ENCODE measurements at regions not wholly inside any gene's neighbourhood (a gene's known extent, or its start where the extent isn't known, plus 50 kb on each side); places are given as distances from the start of the nearest gene placed in this dataset.

DNA sequence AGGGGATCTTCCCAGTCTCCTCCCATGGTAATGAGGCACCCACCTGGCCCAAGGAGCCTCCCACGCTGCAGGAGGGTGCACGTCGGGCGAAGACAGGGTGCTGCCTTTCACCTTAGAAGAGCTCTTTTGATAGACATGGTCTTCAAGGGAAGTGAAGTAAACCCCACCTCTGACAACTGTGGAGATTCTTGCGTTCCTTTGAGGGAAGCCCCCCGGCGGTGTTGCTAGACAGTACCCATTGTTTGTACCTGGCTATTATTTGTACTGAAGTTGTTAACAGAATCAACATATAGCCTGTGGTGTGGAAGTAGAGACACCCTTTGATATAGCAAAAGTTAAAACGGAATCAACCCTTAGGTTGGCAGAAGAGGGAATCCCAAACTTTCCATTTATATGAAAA is 648.0 kb downstream of the GALR1 start:
- no peak for DNase-seq (ENCODE audit: low read depth in 1 of 2, low spot score in 1 of 2)
- TF ChIP-seq JUND (IDR thresholded peaks at IDR 0.05; ENCODE audit: low read depth) = no peak
- in situ Hi-C loops (cut with HindIII; ENCODE audit: low pct_unique_long_range_greater_than_20kb, low sequenced_read_pairs) = no loop called here

DNA sequence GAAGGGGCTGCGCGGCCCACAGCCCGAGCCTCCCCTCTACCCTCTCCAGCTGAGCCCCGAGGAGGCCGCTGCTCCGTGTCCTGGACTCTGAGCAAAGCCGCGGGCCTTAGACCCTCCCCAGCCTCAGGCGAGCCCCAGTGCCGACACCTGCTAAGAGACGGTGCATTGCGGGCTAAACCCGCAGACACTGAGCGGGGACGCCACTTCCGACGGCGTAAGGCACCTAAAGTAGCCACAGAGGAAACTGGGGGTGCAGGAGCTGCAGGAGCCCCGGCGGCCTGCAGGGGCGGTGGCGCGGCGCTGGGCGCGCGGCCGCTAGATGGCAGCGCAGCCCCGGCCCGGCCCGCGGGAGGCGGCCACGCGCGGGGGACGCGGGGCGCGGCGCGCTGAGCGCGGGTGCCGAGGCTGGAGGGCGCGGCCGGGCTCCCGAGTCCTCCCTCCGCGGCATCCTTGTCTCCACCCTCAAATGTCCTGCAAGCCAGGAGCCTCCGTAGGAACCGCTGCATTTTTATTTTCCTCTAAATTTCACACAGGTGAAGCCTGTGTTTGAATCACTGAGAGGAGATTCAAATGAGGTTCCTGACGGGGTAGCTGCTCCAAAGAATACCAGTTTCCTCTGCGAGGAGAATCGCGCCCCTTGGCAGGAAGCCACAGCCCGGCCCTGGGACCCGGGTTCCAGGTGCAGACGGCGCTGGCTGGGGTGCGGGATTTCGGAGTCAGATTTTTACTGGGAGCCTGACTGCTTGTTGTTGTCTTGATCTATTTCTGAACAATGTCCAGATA is 650.5 kb downstream of the GALR1 start:
- in situ Hi-C loops (cut with HindIII; ENCODE audit: low pct_unique_long_range_greater_than_20kb, low sequenced_read_pairs) = no loop called here
- DNase-seq (ENCODE audit: low read depth in 1 of 2, low spot score in 1 of 2) = peak; percentile 46 to 49
- no peak for TF ChIP-seq JUND (IDR thresholded peaks at IDR 0.05; ENCODE audit: low read depth)

DNA sequence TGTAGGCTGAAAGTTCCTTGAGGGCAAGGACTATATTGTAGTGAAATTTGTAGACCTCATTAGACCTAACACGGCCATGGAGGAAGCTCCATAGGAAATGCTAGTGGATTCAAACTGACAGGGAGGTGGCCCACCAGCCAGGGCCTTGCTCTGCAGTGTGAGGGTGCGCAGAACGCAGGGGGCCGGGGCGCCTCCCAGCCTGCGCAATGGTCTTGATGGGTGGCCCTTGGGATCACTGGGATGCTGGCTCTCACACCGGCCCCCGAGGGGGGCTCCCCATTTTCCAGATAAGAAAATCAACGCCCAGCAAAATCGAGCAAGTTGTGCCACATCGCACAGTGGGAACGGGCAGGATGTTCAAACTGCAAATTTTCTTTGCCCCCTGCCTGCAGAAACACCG is 655.4 kb downstream of the GALR1 start:
- in situ Hi-C loops (cut with HindIII; ENCODE audit: low pct_unique_long_range_greater_than_20kb, low sequenced_read_pairs) = no loop called here
- no peak for DNase-seq (ENCODE audit: low read depth in 1 of 2, low spot score in 1 of 2)
- no peak for TF ChIP-seq JUND (IDR thresholded peaks at IDR 0.05; ENCODE audit: low read depth)

DNA sequence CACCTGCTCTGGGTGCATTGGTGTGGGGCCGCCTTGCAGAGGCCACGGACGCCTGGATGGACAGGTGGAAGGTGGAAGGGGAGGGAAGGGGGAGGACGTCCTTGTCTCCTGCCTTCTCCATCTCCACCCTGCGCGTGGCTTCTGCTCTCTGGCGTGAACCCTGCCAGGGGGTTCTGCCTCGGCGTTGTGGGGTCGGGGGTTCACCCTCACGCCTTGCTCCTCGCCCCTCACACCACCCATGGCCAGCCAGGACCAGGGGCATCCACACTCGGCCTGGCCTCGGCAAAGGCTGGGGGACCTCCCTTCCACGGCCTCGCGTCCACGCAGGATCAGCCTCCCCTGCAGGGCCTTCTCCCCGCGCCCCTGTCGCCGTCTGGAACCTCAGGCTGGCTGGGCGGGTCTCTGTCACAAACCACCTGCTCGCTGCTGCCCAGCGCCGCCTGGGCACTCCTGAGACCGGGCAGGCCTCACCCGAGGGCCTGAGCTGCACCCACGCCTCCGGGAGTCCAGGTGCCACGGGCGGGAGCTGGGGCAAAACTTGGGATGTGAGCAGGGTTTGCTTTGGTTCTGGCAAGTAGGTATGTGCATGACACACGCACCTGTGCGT is 655.9 kb downstream of the GALR1 start:
- in situ Hi-C loops (cut with HindIII; ENCODE audit: low pct_unique_long_range_greater_than_20kb, low sequenced_read_pairs) = no loop called here
- TF ChIP-seq JUND (IDR thresholded peaks at IDR 0.05; ENCODE audit: low read depth) = no peak
- no peak for DNase-seq (ENCODE audit: low read depth in 1 of 2, low spot score in 1 of 2)

DNA sequence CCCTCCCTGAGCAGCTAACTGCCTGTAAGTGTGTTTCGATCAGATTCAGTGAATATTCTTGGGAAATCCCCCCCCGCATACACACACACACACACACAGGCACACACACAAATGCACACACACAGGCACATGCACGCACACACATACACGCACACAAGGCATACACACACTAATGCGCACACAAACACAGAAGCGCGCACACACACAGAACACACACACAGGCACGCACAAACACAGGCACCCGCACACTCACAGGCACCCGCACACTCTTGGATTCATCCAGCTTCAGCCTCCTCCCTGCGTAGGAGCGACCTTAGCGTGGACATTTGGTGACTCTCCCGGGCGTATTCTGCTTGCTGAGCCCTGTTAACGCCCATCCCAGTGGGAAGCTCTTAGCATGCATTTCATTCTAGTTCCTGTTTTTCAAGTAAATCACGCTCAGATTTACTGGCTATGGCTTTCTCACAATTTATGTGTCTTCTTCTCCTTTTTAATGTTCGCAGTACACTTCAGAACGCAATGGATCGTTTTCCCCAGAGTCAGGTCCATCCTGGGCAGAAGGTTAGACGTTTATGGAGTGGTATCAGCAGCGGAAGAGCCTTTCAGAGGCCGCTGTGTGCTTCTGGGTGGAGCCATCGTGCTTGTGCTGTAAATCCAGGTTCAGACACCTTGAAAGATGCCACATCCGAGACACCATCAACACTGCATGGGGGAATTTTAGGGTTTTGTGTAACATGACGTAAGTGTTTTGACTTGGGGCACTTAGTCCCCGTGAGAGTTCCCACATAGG is 656.6 kb downstream of the GALR1 start:
- in situ Hi-C loops (cut with HindIII; ENCODE audit: low pct_unique_long_range_greater_than_20kb, low sequenced_read_pairs) = no loop called here
- TF ChIP-seq JUND (IDR thresholded peaks at IDR 0.05; ENCODE audit: low read depth) = no peak
- DNase-seq (ENCODE audit: low read depth in 1 of 2, low spot score in 1 of 2) = no peak

DNA sequence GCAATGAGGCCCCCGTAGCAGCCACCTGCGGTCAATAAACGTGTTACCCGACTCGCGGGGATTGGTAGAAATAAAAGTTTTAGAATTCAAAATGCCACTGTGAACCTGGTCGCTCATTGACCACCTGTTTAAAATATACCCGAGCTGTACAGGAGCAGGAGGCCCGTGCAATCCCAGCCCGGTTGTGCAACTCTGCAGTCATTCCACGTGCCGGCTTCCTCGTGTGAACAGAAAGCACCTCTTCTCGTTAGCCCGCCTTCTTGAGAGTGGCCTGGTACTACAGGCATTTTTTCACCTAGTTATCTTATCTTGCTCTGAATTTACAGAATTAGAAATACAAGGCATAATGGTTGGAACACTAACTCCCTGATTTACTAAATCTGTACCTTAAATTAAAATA is 660.7 kb downstream of the GALR1 start:
- no peak for TF ChIP-seq JUND (IDR thresholded peaks at IDR 0.05; ENCODE audit: low read depth)
- no peak for DNase-seq (ENCODE audit: low read depth in 1 of 2, low spot score in 1 of 2)
- in situ Hi-C loops (cut with HindIII; ENCODE audit: low pct_unique_long_range_greater_than_20kb, low sequenced_read_pairs) = no loop called here

DNA sequence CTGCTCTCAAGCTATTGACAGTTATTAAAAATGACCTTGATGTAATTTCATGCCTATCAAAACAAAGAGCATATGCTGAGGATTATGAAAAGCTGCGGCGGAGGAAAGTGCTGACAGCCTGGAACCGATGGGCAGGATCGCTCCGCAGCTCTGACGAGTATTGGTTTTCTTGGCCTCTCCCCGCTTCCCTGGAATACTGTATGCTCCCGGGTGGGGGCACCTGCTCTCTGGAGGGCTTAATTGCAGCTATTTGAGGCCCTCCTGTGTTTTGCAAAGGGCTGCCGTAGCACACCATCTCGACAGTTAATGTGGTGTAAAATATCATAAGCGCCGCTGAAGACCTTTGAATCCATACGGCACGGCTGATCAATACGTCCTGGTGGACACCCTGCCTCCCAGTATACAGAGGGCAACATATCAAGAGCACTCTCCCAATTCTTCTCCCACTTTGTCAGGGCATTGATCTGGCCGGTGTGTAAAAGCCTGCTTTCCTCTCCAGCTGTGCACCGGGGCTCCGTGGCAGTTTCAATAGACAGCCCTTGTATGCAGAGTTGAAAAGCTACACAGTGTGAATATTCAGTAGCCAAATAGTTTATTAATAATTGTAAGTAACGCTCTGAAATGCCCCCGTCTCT is 662.4 kb downstream of the GALR1 start:
- no peak for TF ChIP-seq JUND (IDR thresholded peaks at IDR 0.05; ENCODE audit: low read depth)
- in situ Hi-C loops (cut with HindIII; ENCODE audit: low pct_unique_long_range_greater_than_20kb, low sequenced_read_pairs) = no loop called here
- no peak for DNase-seq (ENCODE audit: low read depth in 1 of 2, low spot score in 1 of 2)

DNA sequence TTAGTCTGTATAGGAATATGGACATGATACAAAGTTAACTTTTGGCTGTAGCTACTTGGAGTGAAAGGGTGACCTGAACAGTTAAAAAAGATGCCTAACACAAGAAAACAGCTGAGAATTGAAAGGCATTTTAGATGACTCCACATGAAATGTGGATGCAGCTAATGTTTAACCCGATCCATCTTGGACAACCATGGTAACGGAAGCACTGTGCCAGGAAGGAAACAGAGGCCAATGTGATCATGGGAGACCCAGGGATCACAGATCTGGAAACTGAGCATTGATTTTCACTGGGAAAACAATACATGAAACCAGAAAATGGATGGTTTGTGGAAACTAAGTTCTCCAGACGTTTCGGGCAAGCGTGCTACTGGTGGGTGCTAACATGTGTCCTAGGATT is 669.1 kb downstream of the GALR1 start:
- no peak for DNase-seq (ENCODE audit: low read depth in 1 of 2, low spot score in 1 of 2)
- in situ Hi-C loops (cut with HindIII; ENCODE audit: low pct_unique_long_range_greater_than_20kb, low sequenced_read_pairs) = no loop called here
- no peak for TF ChIP-seq JUND (IDR thresholded peaks at IDR 0.05; ENCODE audit: low read depth)

DNA sequence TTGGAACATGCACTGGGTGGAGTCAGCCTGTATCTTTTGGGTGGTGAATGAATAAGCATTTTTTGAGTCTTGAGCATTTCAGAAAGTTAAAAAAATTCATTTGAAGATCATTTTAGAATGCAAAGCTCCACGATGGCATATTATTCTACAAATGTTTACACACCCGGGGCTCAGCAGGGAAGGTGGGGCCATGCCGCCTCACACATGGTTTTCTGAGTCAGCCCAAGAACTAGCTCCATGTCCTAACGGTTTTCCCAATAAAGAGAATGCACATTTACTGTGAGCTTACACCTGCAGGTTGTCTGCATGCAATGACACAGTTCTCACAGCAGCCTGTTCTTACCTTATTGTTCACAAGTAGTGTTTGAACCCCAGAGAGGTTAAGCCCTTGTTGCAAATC is 670.3 kb downstream of the GALR1 start:
- no peak for DNase-seq (ENCODE audit: low read depth in 1 of 2, low spot score in 1 of 2)
- no peak for TF ChIP-seq JUND (IDR thresholded peaks at IDR 0.05; ENCODE audit: low read depth)
- in situ Hi-C loops (cut with HindIII; ENCODE audit: low pct_unique_long_range_greater_than_20kb, low sequenced_read_pairs) = no loop called here

DNA sequence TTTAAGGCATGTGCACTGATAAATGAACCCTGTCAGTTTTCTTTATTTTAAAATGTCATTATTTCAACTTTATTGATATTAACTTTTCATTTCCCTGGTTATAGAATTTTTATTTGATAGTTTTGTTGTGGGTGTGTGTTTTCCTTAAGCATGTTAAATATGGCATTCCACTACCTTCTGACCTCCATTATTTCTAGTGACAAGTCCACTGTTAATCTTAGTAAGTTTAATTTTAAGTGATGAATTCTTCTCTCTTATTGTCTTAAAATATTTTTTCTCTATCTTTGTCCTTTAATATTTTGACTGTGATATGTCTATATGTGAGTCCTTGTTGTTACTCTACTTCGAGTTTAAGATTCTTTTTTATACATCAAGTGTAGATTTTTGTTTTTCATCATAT is 685.7 kb downstream of the GALR1 start:
- in situ Hi-C loops (cut with HindIII; ENCODE audit: low pct_unique_long_range_greater_than_20kb, low sequenced_read_pairs) = no loop called here
- TF ChIP-seq JUND (IDR thresholded peaks at IDR 0.05; ENCODE audit: low read depth) = no peak

DNA sequence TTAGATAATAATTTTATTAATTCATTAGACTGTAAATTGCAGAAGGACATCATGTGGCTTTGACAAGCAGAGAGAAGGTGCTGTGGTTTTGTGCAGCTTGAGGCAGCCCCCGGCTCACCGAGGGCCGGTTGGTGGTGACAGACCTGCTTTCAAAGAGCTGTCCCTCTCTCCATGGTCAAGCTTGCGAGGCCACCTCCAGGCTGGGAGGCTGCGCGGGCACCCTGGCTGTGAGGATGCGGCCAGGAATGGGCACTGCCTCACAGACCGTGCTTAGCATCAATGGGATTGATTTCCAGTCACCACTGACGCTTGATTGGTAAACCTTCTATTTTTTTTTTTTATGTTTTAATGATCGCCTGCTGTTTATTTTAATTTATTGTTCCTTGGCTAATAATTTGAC is 690.9 kb downstream of the GALR1 start:
- in situ Hi-C loops (cut with HindIII; ENCODE audit: low pct_unique_long_range_greater_than_20kb, low sequenced_read_pairs) = no loop called here
- no peak for DNase-seq (ENCODE audit: low read depth in 1 of 2, low spot score in 1 of 2)
- no peak for TF ChIP-seq JUND (IDR thresholded peaks at IDR 0.05; ENCODE audit: low read depth)

More for the DNA sequence above, 685.7 kb downstream of the GALR1 start:
- DNase-seq (ENCODE audit: low read depth in 1 of 2, low spot score in 1 of 2) = no peak

DNA sequence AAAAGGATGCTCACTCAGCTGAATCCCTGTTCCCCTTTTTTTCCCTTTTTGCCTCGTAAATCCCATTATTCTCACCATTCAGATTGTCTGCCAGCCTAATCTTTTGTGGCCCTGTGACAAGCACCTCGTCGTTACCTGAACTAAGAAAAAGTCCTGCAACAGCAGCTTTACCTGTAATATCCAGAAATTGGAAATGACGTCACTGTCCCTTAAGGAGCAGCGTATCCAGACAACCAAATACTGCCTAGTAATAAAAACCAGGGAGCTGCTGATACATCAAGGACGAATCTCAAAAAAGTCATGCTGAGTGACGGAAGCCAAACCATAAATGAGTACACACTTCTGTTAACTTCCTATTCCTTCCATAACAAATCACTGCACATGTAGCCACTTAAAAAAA is 694.9 kb downstream of the GALR1 start:
- in situ Hi-C loops (cut with HindIII; ENCODE audit: low pct_unique_long_range_greater_than_20kb, low sequenced_read_pairs) = no loop called here
- TF ChIP-seq JUND (IDR thresholded peaks at IDR 0.05; ENCODE audit: low read depth) = no peak
- no peak for DNase-seq (ENCODE audit: low read depth in 1 of 2, low spot score in 1 of 2)

DNA sequence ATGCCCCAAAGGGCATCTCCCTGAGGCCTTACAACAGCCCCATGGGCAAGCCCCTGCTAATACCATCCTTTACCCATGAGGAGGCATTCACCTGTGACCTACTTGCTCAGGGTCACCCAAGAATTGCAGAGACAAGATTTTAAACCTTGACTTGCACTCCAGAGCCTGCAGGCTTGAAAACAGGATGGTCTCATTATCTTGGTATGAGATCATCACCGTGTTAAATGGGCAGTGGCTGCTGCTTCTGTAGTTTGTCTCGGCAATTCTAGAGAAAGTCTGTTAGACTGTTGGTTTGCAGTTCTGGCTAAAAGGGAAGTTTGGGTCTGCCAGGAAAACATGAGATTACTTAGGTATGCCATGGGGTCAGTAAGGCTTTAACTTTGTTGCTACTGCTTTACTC is 698.9 kb downstream of the GALR1 start:
- in situ Hi-C loops (cut with HindIII; ENCODE audit: low pct_unique_long_range_greater_than_20kb, low sequenced_read_pairs) = no loop called here
- no peak for DNase-seq (ENCODE audit: low read depth in 1 of 2, low spot score in 1 of 2)
- TF ChIP-seq JUND (IDR thresholded peaks at IDR 0.05; ENCODE audit: low read depth) = no peak

Measured in T47D (cell line).